ENCODE measurements at regions not wholly inside any gene's neighbourhood (a gene's known extent, or its start where the extent isn't known, plus 50 kb on each side); places are given as distances from the start of the nearest gene placed in this dataset.
"Not testable (repeated sequence)": the region's sequence is repeated elsewhere in the genome, so short reads cannot be mapped to it uniquely, and the experiment has no call there.

DNA sequence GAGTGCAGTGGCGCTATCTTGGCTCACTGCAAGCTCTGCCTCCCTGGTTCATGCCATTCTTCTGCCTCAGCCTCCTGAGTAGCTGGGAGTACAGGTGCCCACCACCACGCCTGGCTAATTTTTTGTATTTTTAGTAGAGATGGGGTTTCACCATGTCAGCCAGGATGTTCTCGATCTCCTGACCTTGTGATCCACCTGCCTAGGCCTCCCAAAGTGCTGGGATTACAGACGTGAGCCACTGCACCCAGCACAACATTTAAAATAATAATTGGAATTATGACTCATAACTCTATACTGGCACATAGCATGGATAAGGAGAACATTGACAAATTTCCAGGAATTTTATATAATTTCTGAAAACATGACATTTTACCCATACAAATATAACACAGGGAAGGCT is 54.2 kb downstream of the DBET start:
- TF ChIP-seq, protein P1, sequence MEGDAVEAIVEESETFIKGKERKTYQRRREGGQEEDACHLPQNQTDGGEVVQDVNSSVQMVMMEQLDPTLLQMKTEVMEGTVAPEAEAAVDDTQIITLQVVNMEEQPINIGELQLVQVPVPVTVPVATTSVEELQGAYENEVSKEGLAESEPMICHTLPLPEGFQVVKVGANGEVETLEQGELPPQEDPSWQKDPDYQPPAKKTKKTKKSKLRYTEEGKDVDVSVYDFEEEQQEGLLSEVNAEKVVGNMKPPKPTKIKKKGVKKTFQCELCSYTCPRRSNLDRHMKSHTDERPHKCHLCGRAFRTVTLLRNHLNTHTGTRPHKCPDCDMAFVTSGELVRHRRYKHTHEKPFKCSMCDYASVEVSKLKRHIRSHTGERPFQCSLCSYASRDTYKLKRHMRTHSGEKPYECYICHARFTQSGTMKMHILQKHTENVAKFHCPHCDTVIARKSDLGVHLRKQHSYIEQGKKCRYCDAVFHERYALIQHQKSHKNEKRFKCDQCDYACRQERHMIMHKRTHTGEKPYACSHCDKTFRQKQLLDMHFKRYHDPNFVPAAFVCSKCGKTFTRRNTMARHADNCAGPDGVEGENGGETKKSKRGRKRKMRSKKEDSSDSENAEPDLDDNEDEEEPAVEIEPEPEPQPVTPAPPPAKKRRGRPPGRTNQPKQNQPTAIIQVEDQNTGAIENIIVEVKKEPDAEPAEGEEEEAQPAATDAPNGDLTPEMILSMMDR (IDR thresholded peaks at IDR 0.05) = not testable (repeated sequence)
- not testable (repeated sequence) for TF ChIP-seq YY1 (IDR thresholded peaks at IDR 0.05; ENCODE audit: low read depth); JUND (IDR thresholded peaks at IDR 0.05); POLR2AphosphoS5 (IDR thresholded peaks at IDR 0.05; ENCODE audit: low read depth, low read length); EP300 (IDR thresholded peaks at IDR 0.05; ENCODE audit: borderline replicate concordance in 1 of 2, low read depth in 1 of 2, low read length in 1 of 2); RFX5 (IDR thresholded peaks at IDR 0.05; ENCODE audit: low read length); EZH2phosphoT487 (IDR thresholded peaks at IDR 0.05; ENCODE audit: borderline replicate concordance, low read depth); NFIC (IDR thresholded peaks at IDR 0.05; ENCODE audit: borderline replicate concordance); FOXM1 (IDR thresholded peaks at IDR 0.05; ENCODE audit: low read depth); MXI1 (IDR thresholded peaks at IDR 0.05; ENCODE audit: low read depth, low read length); GATA2 (CRISPR knock-in tag; IDR thresholded peaks at IDR 0.05); TAF1 (IDR thresholded peaks at IDR 0.05; ENCODE audit: borderline replicate concordance, low read depth, low read length); SMC3 (IDR thresholded peaks at IDR 0.05; ENCODE audit: low read depth, low read length); NRF1 (IDR thresholded peaks at IDR 0.05; ENCODE audit: low read depth, low read length)

All from SK-N-SH (cell line).